Osteoblast (primary cell): ENCODE measurements at regions not wholly inside any gene's neighbourhood (a gene's known extent, or its start where the extent isn't known, plus 50 kb on each side); places are given as distances from the start of the nearest gene placed in this dataset.

Experiments
- DNase-seq: peaks from one replicate; pipeline ENCODE4 v3.0.0; 2011; ENCODE audit warnings: low spot score, mixed read lengths; ENCODE audit not compliant: insufficient read length; ENCODE audit errors: missing footprints
- H2AFZ ChIP-seq: 2 replicates; pipeline ENCODE4 v1.6.0; 2011; ENCODE audit warnings: mild to moderate bottlenecking, low read length
- H3K27ac ChIP-seq: 2 replicates; pipeline ENCODE4 v1.5.1; 2011; ENCODE audit warnings: mild to moderate bottlenecking, low read depth, low read length, moderate library complexity
- H3K27me3 ChIP-seq: 2 replicates; pipeline ENCODE4 v1.6.0; 2012; ENCODE audit warnings: mild to moderate bottlenecking, control low read depth, inconsistent platforms, low read length, moderate library complexity; ENCODE audit not compliant: insufficient read depth
- H3K36me3 ChIP-seq: 2 replicates; pipeline ENCODE4 v1.5.1; 2011; ENCODE audit warnings: mild to moderate bottlenecking, low read length, control low read depth, moderate library complexity; ENCODE audit not compliant: insufficient read depth
- H3K4me1 ChIP-seq: 2 replicates; pipeline ENCODE4 v1.5.1; 2011; ENCODE audit warnings: mild to moderate bottlenecking, low read length, control low read depth, moderate library complexity; ENCODE audit not compliant: insufficient read depth
- H3K4me2 ChIP-seq: 2 replicates; pipeline ENCODE4 v1.6.0; 2011; ENCODE audit warnings: mild to moderate bottlenecking, low read length; ENCODE audit not compliant: insufficient read depth
- H3K4me3 ChIP-seq: fragments of 200-600 bp; sonication (generic); 3 replicates; pipeline ENCODE4 v1.5.1; 2012; ENCODE audit warnings: mild to moderate bottlenecking, low read length, inconsistent platforms; ENCODE audit not compliant: insufficient read depth
- H3K79me2 ChIP-seq: 2 replicates; pipeline ENCODE4 v1.6.0; 2012; ENCODE audit warnings: mild to moderate bottlenecking, low read length, control low read depth, inconsistent platforms; ENCODE audit not compliant: insufficient read depth
- H3K9me3 ChIP-seq: 2 replicates; pipeline ENCODE4 v1.5.1; 2011; ENCODE audit warnings: low read depth, low read length, control low read depth
- H4K20me1 ChIP-seq: 2 replicates; pipeline ENCODE4 v1.6.0; 2012; ENCODE audit warnings: mild to moderate bottlenecking, low read length, control low read depth; ENCODE audit not compliant: insufficient read depth
- TF ChIP-seq, protein P1 (sequence below): IDR thresholded peaks from 2 replicates; pipeline ENCODE4 v1.5.1; 2011; ENCODE audit warnings: mild to moderate bottlenecking, low read depth, low read length, moderate library complexity; ENCODE audit errors: extremely low read depth

DNA sequence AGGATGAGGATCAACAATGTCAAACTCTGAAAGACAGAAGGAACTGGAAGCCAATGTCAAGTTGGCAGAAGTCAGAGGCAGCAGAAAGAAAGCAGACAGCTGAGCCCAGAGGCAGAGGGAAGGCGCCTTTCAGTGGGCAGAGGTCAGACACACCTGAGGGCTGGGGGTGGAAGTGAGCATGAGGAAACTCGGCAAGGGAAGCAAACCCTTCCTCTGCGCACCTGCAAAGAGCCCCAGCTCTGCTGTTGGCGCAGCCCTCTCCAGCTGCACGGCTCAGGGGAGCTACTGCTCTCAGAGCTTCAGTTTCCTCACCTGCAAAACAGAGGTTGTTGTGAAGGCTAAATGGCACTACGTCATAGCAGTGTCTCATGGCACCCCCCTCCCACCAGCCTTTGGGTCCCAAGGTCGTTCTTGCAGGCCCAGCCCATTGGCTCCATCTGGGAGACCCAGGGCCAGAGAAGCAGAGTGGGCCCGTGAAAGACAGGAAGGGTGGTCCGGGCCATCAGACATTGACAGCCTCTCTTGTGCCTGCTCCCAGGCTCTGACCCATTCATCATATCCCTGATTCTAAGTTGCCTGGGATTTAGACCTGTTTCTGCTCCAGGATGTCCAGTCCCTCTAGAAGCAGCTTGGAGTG is 53.3 kb upstream of the SLC6A11 start:
- Histone ChIP-seq H3K9me3 (no peaks in the 10 kb centered on the region), H3K79me2 (no peaks in the 10 kb centered on the region), H4K20me1 (peaks cover 2% of the 10 kb centered on the region), H3K4me1 (peaks cover under 1% of the 10 kb centered on the region), H3K4me2 (no peak overlapping the region), H3K27ac (no peak overlapping the region), H3K36me3 (no peaks in the 10 kb centered on the region), H3K4me3 (no peak overlapping the region), H2AFZ (no peak overlapping the region), H3K27me3 (peaks cover 32% of the 10 kb centered on the region)
- no peak for DNase-seq
- TF ChIP-seq, protein P1, sequence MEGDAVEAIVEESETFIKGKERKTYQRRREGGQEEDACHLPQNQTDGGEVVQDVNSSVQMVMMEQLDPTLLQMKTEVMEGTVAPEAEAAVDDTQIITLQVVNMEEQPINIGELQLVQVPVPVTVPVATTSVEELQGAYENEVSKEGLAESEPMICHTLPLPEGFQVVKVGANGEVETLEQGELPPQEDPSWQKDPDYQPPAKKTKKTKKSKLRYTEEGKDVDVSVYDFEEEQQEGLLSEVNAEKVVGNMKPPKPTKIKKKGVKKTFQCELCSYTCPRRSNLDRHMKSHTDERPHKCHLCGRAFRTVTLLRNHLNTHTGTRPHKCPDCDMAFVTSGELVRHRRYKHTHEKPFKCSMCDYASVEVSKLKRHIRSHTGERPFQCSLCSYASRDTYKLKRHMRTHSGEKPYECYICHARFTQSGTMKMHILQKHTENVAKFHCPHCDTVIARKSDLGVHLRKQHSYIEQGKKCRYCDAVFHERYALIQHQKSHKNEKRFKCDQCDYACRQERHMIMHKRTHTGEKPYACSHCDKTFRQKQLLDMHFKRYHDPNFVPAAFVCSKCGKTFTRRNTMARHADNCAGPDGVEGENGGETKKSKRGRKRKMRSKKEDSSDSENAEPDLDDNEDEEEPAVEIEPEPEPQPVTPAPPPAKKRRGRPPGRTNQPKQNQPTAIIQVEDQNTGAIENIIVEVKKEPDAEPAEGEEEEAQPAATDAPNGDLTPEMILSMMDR = no peak

DNA sequence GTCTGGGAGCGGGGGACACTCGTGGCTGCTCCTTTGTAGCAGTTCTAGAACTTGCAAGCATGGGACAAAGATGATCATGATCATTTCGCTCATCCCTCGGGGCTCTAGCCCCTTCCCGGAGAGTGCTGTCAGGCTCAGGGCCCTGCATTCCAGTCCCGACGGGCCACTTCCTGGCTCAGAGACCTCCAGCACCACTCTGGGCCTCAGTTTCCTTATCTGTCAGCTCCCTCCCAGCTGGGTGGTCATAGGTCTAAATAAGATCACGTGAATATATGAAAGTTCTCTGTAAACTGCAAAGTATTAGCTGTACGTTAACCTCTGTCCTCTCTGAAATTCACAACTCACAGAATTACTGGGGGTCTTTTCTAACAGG is 52.8 kb upstream of the SLC6A11 start:
- H4K20me1 ChIP-seq = no peaks in the 10 kb centered on the region
- no peaks in the 10 kb centered on the region for H3K9me3 ChIP-seq
- no peak overlapping the region for H3K27ac ChIP-seq
- H3K79me2 ChIP-seq = no peaks in the 10 kb centered on the region
- no peaks in the 10 kb centered on the region for H3K4me1 ChIP-seq
- TF ChIP-seq, protein P1 = no peak
- DNase-seq = no peak
- no peak overlapping the region for H2AFZ ChIP-seq
- no peak overlapping the region for H3K4me3 ChIP-seq
- H3K4me2 ChIP-seq = no peak overlapping the region
- H3K27me3 ChIP-seq = peaks cover 32% of the 10 kb centered on the region
- H3K36me3 ChIP-seq = no peaks in the 10 kb centered on the region

DNA sequence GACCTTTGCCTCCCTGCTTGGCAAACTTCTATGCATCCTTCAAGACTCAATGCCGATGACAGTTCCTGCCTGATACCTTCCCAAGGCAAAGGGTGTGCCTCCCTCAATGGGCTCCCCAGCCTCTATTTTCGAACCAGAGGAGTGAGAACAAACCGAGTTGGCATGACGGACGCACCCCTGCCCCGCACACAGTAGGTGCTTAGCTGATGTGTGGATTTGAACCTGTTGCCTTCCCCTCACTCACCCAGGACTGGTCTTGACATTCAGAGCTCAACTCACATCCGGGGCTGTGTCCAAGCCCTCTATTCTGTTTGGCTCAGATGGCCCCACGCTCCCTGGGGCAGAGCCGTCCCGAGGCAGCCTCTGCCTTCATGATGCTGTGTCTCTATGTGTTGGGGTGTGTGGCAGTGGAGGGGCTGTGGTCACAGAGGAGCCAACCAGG is 52.2 kb upstream of the SLC6A11 start:
- DNase-seq = no peak
- Histone ChIP-seq H3K36me3 (no peaks in the 10 kb centered on the region), H3K4me2 (no peak overlapping the region), H3K9me3 (no peaks in the 10 kb centered on the region), H3K79me2 (no peaks in the 10 kb centered on the region), H3K27me3 (peaks cover 32% of the 10 kb centered on the region), H4K20me1 (no peaks in the 10 kb centered on the region), H3K4me3 (no peak overlapping the region), H3K4me1 (no peaks in the 10 kb centered on the region), H3K27ac (no peak overlapping the region), H2AFZ (no peak overlapping the region)
- TF ChIP-seq, protein P1 = no peak

DNA sequence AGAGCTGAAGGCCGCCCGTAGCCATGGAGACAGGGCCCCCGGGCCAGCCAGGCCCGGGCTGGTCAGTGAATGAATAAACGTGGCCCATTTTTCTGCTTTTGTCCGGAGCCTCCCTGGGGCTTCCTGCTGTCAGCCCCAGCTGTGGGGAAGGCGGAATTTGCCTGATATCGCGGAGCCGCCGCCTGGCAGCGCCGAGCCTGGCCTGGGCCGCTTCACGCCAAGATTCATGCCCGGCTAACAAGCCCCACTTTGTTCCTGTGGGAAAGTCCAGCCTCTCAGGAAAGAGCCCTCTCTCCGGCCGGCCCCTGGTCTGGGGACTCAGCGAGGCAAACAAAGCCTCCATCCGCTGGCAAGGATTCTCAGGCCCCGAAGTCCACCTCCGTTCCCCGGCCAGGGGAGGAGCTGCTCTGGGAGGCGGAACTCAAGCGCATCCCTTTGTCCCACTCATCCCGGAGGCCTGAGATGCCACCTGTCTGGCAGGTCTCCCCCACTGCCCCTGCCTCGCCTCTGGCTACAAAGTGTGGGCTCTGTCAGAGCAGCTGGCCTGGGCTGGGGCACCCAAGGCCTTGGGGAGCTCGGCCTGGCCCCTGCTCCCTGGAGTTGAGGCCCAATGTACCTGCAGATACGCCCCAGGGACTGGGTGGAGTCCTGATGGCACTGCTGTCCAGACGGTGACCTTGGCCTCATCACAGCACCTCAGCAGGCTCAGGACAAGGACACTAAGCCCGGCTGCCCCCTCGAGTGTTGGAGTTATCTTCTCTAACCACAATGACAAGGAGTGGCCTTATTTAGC is 51.6 kb upstream of the SLC6A11 start:
- Histone ChIP-seq H3K79me2 (no peaks in the 10 kb centered on the region), H3K27ac (no peak overlapping the region), H3K4me2 (no peak overlapping the region), H3K4me1 (no peaks in the 10 kb centered on the region), H3K27me3 (peaks cover 32% of the 10 kb centered on the region), H3K9me3 (no peaks in the 10 kb centered on the region), H4K20me1 (no peaks in the 10 kb centered on the region), H2AFZ (no peak overlapping the region), H3K4me3 (no peak overlapping the region), H3K36me3 (no peaks in the 10 kb centered on the region)
- no peak for DNase-seq
- TF ChIP-seq, protein P1 = no peak
